ENCODE measurements at regions not wholly inside any gene's neighbourhood (a gene's known extent, or its start where the extent isn't known, plus 50 kb on each side); places are given as distances from the start of the nearest gene placed in this dataset.
"Not testable (repeated sequence)": the region's sequence is repeated elsewhere in the genome, so short reads cannot be mapped to it uniquely, and the experiment has no call there.

DNA sequence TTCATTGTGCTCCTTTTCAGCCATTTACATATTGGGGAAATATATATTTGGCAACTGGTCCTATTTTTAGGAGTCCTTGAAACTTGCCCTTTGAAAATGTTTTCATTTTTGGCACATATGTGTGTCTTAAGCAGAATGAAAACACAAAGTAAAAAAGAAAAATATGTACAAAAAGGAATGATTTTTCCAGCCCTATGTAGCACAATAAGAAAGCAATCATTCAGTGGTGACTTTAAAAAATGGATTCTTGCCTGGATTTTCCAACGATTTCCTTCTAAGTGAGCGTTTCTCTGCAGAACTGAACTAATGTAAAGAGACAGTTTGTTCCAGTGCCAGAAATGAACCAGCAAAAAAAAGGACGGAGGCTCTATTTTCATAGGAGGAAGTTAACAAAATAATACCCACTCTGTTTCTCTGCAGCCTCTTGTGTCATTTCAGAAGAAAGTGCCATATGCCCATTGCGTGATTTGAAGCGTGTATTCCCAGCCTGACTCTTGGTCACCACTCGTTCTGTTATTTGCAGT, 340.1 kb downstream of the SETD4 start:
- H3K4me3 ChIP-seq (ENCODE audit: low read length) = no peak overlapping the region
- TF ChIP-seq ZNF274 (IDR thresholded peaks at IDR 0.05; ENCODE audit: low read depth, low read length) = no peak

DNA sequence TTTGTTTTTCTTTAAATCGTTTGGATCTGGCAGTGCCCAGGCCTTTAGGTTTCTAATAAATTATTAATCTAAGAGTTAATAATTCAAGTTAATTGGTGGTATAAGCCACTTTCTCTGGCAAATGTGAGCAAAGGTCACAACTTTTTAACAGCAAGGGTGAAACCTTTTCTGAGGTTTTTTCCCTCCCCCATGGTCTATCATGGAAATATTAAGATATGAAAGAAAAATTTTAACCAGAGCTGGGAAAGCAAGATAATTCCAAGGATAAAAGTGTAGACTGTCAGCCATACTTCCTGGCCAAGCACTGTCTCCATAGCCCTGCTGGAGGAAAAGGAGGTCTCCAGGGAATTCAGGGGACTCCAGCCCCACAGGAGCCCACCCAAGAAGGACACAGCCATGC, 341.2 kb downstream of the SETD4 start:
- TF ChIP-seq ZNF274 (IDR thresholded peaks at IDR 0.05; ENCODE audit: low read depth, low read length) = no peak
- H3K4me3 ChIP-seq (ENCODE audit: low read length) = no peak overlapping the region

DNA sequence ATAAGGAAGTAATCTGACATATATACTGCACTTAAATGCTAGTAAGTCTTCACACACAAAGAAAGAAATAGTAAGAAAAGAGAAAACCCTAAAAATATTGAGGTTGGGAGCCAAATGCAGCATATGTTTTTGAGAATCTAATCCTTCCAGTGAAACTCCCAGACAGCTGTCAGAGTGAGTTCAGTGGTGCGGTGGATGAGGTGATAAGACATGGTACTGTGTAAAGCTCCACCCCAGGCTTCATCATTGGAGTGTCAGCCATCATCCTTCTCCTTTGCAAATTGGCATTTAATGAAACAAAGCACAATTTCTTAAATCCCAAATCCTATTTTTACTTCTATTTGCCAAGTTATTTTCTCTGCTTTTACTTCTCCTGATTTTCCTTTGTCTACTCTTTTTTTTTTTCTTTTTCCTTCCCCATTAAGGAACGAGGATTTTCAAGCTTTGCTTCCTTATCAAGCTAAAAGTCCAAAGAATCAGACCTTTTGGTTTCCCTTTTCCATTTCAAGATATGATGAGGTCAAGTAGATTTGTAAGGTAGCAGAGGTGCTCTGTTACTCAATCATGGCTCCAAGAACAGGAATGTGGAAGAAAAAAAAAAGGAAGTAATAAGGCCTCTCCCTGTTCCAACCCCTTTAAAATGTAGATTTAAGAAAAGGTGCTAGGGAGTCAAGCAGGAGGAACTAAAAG, 343.3 kb downstream of the SETD4 start:
- H3K4me3 ChIP-seq (ENCODE audit: low read length) = no peak overlapping the region
- no peak for TF ChIP-seq ZNF274 (IDR thresholded peaks at IDR 0.05; ENCODE audit: low read depth, low read length)

DNA sequence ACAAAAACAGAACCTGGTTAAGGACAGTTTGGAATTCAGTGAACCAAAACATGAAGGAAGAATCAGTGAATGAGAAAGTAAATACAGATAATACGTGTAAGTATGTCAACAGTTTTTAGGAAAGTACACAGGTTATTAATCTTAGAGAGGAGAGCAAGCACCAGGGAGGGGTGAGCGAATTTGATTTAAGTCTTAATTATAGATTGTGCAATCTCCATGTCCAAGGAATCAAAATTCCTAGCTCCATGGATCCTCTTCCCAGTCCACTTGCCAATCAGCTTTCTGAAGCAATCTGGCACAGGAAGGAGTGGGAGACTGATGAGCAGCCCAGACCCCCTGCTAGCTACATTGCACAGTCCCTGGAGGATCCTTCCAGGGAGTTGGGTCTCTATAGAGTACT, 346.4 kb downstream of the SETD4 start:
- no peak overlapping the region for H3K4me3 ChIP-seq (ENCODE audit: low read length)
- TF ChIP-seq ZNF274 (IDR thresholded peaks at IDR 0.05; ENCODE audit: low read depth, low read length) = no peak

DNA sequence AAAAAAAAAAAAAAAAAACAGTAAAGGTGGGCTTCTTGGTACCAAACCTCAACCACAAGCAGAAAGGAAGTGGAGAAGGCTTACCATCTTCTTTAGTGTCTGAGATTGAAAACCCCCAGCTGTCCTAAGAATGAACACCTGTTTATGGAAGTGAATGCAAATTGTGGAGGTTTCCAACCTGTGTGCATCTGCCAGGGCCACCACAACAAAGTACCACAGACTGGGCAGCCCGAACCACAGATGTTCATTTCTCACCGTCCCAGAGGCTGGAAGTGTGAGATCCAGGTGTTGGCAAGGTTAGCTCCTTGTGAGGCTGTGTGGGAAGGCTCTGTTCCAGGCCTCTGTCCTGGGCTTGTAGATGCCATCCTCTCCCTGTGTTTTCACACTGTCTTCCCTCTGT, 348.7 kb downstream of the SETD4 start:
- no peak for TF ChIP-seq ZNF274 (IDR thresholded peaks at IDR 0.05; ENCODE audit: low read depth, low read length)
- H3K4me3 ChIP-seq (ENCODE audit: low read length) = no peak overlapping the region

DNA sequence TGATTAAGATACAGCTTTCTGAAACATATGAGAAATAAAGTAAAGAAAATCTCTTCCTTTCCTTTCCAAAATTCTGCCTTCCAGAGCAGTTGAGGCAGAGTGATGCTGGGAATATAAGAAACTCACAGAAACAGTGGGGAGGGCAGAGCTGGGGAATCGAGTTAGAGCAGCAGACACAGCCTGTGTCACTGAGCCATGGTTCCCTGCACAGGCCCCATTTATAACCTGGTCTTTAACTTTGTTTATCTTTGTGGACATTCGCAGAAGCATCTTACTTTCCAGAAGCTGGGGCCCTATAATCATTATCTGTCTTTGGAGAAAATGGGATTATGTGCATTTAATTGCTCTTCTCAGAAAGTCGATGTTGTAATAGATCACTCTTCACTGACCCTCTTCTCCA, 349.1 kb downstream of the SETD4 start:
- no peak for TF ChIP-seq ZNF274 (IDR thresholded peaks at IDR 0.05; ENCODE audit: low read depth, low read length)
- H3K4me3 ChIP-seq (ENCODE audit: low read length) = no peak overlapping the region

DNA sequence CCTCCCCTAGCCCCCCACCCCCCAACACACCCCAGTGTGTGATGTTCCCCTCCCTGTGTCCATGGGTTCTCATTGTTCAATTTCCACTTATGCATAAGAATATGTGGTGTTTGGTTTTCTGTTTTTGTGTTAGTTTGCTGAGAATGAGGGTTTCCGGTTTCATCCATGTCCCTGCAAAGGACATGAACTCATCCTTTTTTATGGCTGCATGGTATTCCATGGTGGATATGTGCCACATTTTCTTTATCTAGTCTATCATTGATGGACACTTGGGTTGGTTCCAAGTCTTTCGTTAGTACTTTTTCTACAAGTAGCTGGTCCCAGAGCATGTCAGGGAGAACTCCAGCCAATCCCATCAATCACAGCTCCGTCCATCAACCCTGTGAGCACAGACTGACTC, 350.3 kb downstream of the SETD4 start:
- not testable (repeated sequence) for H3K4me3 ChIP-seq (ENCODE audit: low read length)

DNA sequence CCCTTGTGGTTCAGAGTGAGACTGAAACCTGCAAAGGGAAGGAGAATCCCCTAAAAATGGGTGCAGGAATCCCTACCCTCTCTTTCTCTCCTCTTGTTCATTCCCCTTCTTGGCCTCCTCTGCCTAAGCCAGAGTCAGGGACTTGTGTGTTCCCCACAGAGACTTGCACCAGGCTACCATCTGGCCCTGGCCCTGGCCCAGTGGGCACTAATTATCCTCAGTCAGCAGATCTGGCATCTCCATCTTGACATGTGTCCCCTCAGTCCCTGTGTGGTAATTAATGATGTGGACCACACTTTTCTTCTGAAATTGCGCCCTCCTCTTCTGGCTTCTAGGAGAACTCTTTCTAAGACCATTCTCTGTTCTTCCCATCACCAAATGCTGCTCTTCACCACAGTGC, 354.4 kb downstream of the SETD4 start:
- no peak for TF ChIP-seq ZNF274 (IDR thresholded peaks at IDR 0.05; ENCODE audit: low read depth, low read length)
- H3K4me3 ChIP-seq (ENCODE audit: low read length) = no peak overlapping the region

DNA sequence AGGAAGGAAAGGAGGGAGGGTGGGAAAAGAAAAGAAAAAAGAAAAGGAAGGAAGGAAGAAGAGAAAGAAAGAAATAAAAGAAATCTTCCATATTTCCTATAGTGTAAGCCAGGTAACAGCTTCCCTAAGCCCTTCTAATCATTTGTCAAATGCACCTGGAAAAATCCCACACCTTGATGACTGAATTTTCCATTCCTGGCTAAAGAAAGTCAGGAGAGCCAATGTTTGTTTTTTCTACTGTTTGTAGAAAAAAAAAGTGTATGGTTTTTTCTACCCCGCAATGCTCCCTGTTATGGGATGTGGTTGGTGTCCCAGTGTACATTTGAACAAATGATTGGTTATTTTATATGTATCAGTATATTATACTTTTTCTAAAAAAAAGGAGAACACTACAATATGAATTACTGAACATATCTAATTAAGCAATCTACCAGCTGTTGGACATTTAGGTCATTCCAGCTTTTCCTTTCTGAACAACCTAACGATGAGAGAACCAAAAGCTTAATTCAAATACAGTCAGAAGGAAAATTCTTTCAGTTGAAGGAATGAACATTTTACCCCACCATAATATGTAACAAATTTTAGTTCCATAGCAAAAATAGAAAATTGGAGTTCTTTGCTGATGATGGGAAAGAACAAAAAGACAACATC, 355.0 kb downstream of the SETD4 start:
- H3K4me3 ChIP-seq (ENCODE audit: low read length) = no peak overlapping the region
- no peak for TF ChIP-seq ZNF274 (IDR thresholded peaks at IDR 0.05; ENCODE audit: low read depth, low read length)

DNA sequence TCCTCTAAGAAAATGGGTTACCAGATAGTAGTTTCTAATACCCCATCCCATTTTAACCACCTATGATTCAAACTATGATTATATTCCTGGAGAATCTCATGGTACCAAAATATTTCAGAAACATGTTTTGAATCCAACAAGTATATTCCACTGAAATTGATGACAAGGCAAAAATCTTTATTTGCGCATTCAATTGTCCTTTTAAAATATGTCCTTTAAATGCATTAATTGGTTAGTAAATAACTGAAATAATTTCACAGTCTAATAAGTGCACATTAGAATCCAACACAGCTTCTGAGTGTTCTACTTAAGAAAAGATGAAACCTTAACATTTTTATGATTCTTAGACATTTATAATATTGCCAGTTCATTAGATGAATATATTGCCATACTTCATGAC, 356.6 kb downstream of the SETD4 start:
- no peak overlapping the region for H3K4me3 ChIP-seq (ENCODE audit: low read length)
- no peak for TF ChIP-seq ZNF274 (IDR thresholded peaks at IDR 0.05; ENCODE audit: low read depth, low read length)

DNA sequence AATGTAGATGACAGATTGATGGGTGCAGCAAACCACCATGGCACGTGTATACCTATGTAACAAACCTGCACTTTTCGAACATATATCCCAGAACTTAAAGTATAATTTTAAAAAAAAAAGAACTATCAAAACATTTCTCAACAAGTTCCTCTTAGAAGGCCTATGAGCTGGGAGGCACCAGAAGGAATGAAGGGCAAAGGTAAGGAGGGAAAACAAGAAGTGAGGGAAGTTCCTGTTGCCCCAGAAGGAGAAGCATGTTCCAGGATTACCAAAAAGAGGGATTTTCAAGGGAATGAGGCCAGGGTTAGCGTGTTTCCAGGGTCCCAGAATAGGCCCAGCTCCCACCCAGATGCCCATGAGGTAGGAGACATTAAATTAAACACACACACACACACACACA, 361.0 kb downstream of the SETD4 start:
- no peak for TF ChIP-seq ZNF274 (IDR thresholded peaks at IDR 0.05; ENCODE audit: low read depth, low read length)
- H3K4me3 ChIP-seq (ENCODE audit: low read length) = no peak overlapping the region

DNA sequence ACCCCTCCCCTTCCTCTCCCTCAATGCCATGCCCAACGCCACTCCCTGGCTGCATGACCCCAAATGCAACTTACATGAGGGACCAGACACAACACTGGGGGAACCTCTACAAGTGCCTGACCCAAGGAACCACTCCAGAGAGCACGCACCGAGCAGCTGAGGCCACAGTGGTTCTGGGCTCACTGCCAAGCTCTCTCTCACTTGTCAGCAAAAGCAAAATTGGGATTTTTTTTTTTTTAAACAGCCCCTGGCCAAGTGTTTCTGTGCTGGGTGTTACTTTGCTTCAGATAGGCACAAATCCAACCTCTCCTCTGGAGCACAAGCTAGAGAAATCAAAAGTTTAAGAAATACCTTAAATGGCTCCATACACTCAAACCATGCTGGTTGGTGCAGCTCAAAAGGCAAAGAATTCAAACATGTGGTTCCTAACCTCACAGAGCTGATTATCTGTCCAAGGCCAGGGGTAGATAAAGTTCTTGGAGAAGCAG, 363.0 kb downstream of the SETD4 start:
- no peak for TF ChIP-seq ZNF274 (IDR thresholded peaks at IDR 0.05; ENCODE audit: low read depth, low read length)
- H3K4me3 ChIP-seq (ENCODE audit: low read length) = no peak overlapping the region

DNA sequence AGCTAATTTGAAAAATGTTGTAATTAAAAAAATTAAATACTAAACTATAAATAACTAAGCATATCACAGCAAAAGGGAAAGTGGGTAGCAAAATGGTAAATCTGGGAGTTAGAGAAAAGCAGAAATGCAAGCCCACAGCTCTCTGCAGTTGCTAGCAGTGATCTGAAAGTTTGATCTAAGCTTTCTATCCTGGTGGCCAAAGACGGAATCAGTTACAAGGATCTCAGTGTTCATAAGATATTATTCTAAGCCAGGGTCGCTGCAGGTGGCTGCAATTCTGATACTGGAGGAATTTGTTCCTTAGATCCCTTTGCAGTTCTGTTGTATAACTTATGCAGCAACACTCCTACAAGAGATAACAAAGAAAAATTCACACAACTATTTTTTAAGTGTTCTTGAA, 363.7 kb downstream of the SETD4 start:
- H3K4me3 ChIP-seq (ENCODE audit: low read length) = no peak overlapping the region
- TF ChIP-seq ZNF274 (IDR thresholded peaks at IDR 0.05; ENCODE audit: low read depth, low read length) = no peak

DNA sequence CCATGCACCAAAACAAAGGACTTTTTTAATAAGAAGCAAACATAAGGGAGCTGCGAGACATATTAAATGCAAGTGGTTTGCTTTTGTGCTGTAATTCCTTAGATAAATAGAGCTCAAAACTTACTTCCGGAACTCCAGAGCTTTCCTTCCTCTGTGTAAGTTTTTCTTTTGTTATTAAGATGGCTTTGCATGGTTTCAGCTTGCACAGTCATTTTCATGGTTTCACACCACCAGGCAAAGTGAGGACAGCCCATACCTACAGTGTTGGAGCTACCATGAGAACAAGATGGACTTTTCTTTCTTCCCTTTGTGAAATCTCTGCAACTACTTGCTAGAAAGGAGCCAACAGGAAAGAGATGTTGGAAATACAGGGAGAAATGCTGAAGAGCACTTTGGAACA, 368.0 kb downstream of the SETD4 start:
- no peak for TF ChIP-seq ZNF274 (IDR thresholded peaks at IDR 0.05; ENCODE audit: low read depth, low read length)
- H3K4me3 ChIP-seq (ENCODE audit: low read length) = no peak overlapping the region

DNA sequence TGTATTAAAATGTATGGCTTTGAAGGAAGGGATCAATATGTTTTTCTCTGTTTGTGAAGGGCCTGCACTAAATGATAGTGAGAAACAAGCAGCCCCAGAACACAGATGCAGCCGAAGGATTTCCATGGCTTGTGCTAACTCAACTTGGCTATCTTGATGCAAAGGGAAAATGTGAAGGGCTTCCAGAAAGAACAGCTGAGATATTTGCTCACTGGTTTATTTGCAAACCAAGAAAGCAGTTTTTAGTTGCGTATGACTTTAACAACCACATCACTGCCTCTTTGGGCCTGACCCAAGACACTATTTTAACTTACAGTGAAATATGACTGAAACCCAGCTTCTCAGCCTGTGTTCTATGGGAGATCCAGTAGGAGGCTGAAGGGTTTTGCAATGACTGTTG, 369.9 kb downstream of the SETD4 start:
- no peak overlapping the region for H3K4me3 ChIP-seq (ENCODE audit: low read length)
- no peak for TF ChIP-seq ZNF274 (IDR thresholded peaks at IDR 0.05; ENCODE audit: low read depth, low read length)

Measured in GM08714 (cell line).